GM10266 (cell line): ENCODE measurements at regions not wholly inside any gene's neighbourhood (a gene's known extent, or its start where the extent isn't known, plus 50 kb on each side); places are given as distances from the start of the nearest gene placed in this dataset.

Experiments
- DNase-seq: peaks from one replicate; pipeline ENCODE4 v3.0.0; 2012; ENCODE audit errors: extremely low spot score
- TF ChIP-seq, protein P1 (sequence below): IDR thresholded peaks from 2 replicates; pipeline ENCODE4 v1.5.1; 2012; ENCODE audit warnings: mild to moderate bottlenecking, low read depth; ENCODE audit not compliant: control insufficient read depth, insufficient read depth; ENCODE audit errors: missing control alignments

GRCh38 chr9:80448996-80449395 lies 877.2 kb downstream of the TLE4 start:
- no peak for DNase-seq
- TF ChIP-seq, protein P1, sequence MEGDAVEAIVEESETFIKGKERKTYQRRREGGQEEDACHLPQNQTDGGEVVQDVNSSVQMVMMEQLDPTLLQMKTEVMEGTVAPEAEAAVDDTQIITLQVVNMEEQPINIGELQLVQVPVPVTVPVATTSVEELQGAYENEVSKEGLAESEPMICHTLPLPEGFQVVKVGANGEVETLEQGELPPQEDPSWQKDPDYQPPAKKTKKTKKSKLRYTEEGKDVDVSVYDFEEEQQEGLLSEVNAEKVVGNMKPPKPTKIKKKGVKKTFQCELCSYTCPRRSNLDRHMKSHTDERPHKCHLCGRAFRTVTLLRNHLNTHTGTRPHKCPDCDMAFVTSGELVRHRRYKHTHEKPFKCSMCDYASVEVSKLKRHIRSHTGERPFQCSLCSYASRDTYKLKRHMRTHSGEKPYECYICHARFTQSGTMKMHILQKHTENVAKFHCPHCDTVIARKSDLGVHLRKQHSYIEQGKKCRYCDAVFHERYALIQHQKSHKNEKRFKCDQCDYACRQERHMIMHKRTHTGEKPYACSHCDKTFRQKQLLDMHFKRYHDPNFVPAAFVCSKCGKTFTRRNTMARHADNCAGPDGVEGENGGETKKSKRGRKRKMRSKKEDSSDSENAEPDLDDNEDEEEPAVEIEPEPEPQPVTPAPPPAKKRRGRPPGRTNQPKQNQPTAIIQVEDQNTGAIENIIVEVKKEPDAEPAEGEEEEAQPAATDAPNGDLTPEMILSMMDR, result no peak

- no peak for DNase-seq
- TF ChIP-seq, protein P1, result no peak
Observed at GRCh38 chr9:80447876-80448275, 876.1 kb downstream of the TLE4 start.

- DNase-seq, result no peak
- TF ChIP-seq, protein P1, result no peak
Observed at GRCh38 chr9:80440724-80441123, 869.0 kb downstream of the TLE4 start.

- no peak for DNase-seq
- TF ChIP-seq, protein P1, result no peak
Observed at GRCh38 chr9:80437825-80438224, 866.1 kb downstream of the TLE4 start.

DNA sequence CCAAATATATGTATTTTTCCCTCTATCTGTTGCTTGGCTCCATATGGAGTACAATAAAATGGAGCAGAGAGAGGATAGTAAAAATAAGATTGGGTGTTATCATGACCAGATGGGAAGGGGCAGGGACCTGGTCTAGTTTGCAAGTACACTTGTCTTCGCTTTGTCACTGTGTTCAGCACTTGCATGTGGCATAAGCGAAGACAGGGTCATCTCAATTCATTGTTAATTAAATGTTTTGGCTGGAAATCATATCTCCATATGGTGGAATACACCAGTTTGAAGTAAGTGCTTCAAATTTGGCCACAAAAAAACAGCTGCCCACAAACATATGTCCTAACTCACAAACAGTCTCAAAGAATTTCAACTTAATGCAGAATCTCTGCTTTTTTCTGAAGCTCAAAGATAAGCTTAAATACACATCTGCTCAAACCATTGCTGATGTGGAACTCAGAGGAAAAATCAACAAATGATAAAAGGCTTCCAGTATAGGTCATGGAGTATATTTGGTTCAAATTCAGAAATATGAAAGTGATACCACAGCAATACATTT lies 865.4 kb downstream of the TLE4 start:
- TF ChIP-seq, protein P1, result no peak
- DNase-seq, result no peak

- no peak for DNase-seq
- TF ChIP-seq, protein P1, result no peak
Observed at GRCh38 chr9:80435591-80435990, 863.8 kb downstream of the TLE4 start.

DNA sequence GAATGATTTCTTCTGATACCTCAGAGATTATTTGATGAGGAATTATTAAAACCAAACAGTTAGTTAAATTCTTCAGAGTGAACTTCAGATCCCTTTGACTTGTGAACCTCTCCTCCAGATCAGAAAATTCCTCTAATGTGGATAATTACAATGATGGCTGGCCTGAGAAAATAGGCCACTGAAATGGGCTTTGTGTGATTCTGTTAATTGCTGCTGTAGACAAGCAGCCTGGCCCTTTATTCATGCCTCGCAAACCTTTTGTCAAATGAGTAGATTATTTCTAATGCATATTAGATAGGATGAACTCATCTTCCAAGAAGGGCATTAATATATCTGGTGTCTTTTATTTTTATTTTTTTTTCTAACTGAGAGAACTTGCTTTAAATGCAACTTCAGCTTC lies 855.2 kb downstream of the TLE4 start:
- TF ChIP-seq, protein P1, result no peak

More for the DNA sequence above, 855.2 kb downstream of the TLE4 start:
- no peak for DNase-seq
